T47D (cell line): ENCODE measurements at regions not wholly inside any gene's neighbourhood (a gene's known extent, or its start where the extent isn't known, plus 50 kb on each side); places are given as distances from the start of the nearest gene placed in this dataset.
"Not testable (repeated sequence)": the region's sequence is repeated elsewhere in the genome, so short reads cannot be mapped to it uniquely, and the experiment has no call there.

Source experiments
- DNase-seq, 2 experiments: peaks; one replicate each; pipeline versions ENCODE4 v3.0.0 to v3.0.0-alpha.2; 2011 to 2012; ENCODE audit warnings: low read depth in 1 of 2, low spot score in 1 of 2
- JUND ChIP-seq: IDR thresholded peaks from 2 replicates; pipeline ENCODE4 v1.6.1; 2012; ENCODE audit warnings: low read depth
- in situ Hi-C: cut with HindIII; loops from 2 replicates; pipeline ENCODE4 v1.10.0; 2016; ENCODE audit warnings: low sequenced_read_pairs, low pct_unique_long_range_greater_than_20kb

DNA sequence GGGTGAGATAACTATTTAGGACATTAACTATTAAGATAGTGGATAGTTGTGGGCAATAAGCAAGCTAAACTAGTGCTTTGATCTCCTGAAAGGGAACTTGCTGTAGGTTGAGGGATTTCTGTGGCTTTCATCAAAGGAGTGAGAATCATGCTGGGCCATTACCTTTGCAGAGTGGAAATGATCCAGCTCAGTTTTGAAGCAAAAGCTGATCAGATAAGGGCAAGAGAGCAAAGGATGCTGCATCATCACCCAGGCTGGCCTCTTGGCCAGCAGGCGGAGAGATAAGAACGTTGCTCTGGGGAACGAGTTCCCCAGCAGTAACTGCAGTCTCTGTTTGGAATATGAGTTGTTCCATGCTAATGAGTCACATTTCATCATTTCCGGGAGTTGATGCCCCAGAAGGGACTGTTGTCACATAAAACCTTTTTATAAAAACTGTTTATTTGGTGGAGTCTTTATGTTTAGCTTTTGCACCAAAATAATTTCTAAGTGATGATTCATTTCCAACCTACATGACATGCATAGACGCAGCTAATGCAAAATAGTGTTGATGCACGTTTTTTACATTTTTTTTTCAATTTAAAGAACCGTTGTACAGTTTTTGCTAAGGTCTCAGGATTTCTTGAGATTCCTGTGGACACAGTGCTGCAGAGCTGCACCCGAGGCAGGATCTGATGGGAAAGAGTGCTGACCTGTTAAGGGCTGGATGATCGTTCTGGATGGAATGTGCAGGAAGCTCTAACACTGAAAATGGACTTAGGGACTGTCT, 99.3 kb downstream of the ACTBL2 start:
- in situ Hi-C loops = no loop called here
- TF ChIP-seq JUND = no peak
- DNase-seq = no peak

GRCh38 chr5:57382655-57383054, 100.0 kb downstream of the ACTBL2 start:
- in situ Hi-C loops = no loop called here
- no peak for TF ChIP-seq JUND

GRCh38 chr5:57370376-57370775, 112.2 kb downstream of the ACTBL2 start:
- no peak for TF ChIP-seq JUND
- DNase-seq = peak in 1 of 2 experiments; percentile 43
- in situ Hi-C loops = no loop called here

More at GRCh38 chr5:57382655-57383054, 100.0 kb downstream of the ACTBL2 start:
- no peak for DNase-seq

- no peak for DNase-seq
- in situ Hi-C loops = no loop called here
- no peak for TF ChIP-seq JUND
Measured at GRCh38 chr5:57368010-57368409, 114.6 kb downstream of the ACTBL2 start.

GRCh38 chr5:57366744-57367143, 115.9 kb downstream of the ACTBL2 start:
- DNase-seq = no peak
- TF ChIP-seq JUND = no peak
- in situ Hi-C loops = no loop called here

DNA sequence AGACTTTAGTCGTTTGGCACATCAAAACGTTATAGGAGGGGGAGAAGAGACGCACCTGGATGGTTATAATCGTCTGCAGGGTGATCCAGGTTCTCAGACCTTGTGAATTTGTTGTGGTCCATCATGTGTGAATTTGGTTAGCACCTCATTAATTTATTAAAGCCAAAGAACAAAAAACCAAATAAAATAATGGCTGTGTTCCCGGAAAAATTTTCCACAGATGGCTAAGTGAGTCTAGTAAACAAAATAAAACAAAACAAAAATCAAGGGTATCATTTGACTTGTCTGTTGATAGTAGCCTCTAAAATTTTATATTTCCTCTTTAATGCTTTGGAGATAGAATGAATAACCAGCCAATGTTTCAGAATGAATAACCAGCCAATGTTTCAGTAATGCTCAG, 119.7 kb downstream of the ACTBL2 start:
- no peak for TF ChIP-seq JUND
- in situ Hi-C loops = no loop called here
- DNase-seq = no peak

GRCh38 chr5:57360871-57361270, 121.7 kb downstream of the ACTBL2 start:
- no peak for TF ChIP-seq JUND
- in situ Hi-C loops = no loop called here
- no peak for DNase-seq

DNA sequence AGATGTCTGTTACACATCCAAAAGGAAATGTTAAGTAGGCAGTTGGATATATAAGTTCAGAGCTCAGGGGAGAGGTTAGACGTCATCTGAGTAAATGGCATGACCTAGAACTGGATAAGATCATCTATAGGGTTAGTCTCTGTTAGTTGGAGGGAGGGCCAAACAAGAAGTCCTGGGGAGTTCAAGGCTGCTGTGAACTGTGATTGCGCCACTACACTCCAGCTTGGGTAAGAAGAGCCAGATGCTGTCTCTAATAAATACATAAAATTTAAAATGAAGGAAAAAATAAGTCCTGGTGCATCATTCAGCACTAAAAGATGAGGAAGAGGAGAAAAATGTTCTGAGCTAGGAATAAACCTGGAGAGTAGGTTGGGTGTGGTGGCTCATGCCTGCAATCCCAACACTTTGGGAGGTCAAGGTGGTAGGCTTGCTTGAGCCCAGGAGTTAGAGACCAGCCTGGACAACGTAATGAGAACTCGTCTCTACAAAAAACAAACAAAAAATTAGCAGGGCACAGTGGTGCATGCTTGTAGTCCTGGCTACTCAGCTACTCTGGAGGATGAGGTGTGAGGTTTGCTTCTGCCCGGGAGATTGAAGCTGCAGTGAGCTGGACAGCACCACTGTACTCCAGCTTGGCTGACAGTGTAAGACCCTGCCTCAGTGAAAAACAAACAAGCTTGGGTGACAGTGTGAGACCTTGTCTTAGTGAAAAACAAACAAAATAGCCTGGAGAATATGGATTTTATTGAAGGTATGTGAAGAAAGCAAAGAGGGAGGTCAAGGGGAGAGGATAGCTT, 123.6 kb downstream of the ACTBL2 start:
- in situ Hi-C loops = no loop called here
- no peak for TF ChIP-seq JUND
- no peak for DNase-seq

GRCh38 chr5:57356850-57357249, 125.8 kb downstream of the ACTBL2 start:
- DNase-seq, in situ Hi-C loops: not testable (repeated sequence)

DNA sequence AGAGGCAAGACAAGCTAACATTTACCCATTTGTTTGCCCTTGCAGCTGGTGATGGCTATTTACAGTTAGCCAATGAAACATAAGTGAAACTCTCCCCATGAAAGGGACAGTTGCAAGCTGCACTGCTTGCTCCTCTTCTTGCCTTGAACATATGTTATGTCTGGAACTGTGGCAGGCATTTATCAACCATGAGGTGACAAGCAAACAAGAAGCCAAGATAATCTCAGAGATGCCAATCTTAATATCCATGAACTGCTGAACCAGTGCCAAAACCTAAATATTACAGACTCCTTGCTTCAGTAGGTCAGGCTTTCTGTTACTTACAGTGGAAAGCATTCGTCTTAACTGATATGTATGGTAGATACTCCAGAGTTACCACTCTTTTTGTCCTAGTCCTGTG, 133.4 kb downstream of the ACTBL2 start:
- in situ Hi-C loops = no loop called here
- no peak for TF ChIP-seq JUND
- DNase-seq = no peak

DNA sequence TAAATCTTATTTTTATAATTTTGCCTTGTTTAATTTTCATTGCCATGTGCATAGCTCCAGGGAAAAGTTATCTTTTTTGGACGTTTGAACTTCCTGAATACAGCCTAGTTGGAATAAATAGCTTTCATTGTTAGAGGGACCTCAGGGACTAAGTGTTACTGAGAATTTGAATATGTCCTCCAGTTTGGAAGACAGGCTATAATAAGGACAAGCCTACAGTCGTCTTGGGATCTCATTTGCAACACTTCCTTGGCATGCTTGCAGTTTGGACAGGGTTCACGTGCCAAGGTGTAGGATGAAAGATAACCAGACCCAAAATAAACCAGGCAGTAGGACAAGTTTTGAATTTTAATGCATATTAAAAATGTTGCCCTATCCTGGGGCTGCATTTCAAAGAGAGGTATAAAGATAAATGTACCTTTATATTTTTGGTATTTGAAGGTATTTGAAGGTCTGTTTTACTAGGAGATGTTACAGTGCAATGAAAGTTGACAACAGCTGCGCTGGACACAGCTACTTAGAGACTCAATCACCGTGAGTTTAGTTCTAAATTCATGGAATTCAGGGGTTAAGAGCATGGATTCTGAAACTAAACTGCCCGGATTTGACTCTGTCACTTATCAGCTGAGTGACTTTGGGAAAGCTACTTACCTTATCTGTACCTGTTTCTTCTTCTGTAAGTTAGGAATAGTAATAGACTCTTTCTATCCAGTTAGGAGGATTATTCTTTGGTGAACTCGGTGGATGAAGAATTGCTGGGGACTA, 134.1 kb downstream of the ACTBL2 start:
- no peak for DNase-seq
- in situ Hi-C loops = no loop called here

DNA sequence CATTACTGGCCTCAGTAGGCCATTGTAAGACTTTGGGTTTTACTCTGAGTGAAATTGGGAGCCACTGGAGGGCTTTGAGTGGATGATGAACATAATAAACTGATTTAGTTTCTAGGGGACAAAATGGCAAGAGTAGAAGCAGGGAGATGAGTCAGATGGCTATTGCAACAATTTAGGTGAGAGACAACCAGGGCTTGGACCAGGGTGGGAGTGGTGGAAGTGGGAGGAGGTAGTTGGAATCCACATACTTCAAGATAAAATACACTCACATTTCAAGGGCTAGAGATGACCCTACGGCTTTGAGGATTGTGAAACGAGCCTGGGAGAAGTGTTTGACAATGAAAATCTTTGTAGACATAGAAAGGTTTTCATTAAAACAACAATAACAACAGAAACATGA, 136.3 kb downstream of the ACTBL2 start:
- TF ChIP-seq JUND = no peak
- in situ Hi-C loops = no loop called here
- no peak for DNase-seq

More for the DNA sequence above, 134.1 kb downstream of the ACTBL2 start:
- no peak for TF ChIP-seq JUND
